ENCODE measurements at regions not wholly inside any gene's neighbourhood (a gene's known extent, or its start where the extent isn't known, plus 50 kb on each side); places are given as distances from the start of the nearest gene placed in this dataset.
A peak's percentile ranks its signal among the peaks of the same experiment; 100 is the strongest.

- DNase-seq (ENCODE audit: insufficient read length, low spot score) = no peak
Observed at GRCh38 chr3:117531078-117531767, 821.6 kb downstream of the TUSC7 start.

GRCh38 chr3:117532268-117532667 lies 822.7 kb downstream of the TUSC7 start:
- TF ChIP-seq CTCF (IDR thresholded peaks at IDR 0.05; ENCODE audit: insufficient read depth, missing control alignments) = no peak
- FAIRE-seq (no peak), DNase-seq (ENCODE audit: insufficient read length, low spot score) (no peak)

More at GRCh38 chr3:117531078-117531767, 821.6 kb downstream of the TUSC7 start:
- no peak for FAIRE-seq
- TF ChIP-seq CTCF (IDR thresholded peaks at IDR 0.05; ENCODE audit: insufficient read depth, missing control alignments) = no peak

GRCh38 chr3:117534138-117534537 lies 824.6 kb downstream of the TUSC7 start:
- FAIRE-seq = no peak
- TF ChIP-seq CTCF (IDR thresholded peaks at IDR 0.05; ENCODE audit: insufficient read depth, missing control alignments) = no peak
- no peak for DNase-seq (ENCODE audit: insufficient read length, low spot score)

GRCh38 chr3:117536006-117536405 lies 826.4 kb downstream of the TUSC7 start:
- TF ChIP-seq CTCF (IDR thresholded peaks at IDR 0.05; ENCODE audit: insufficient read depth, missing control alignments) = no peak
- no peak for DNase-seq (ENCODE audit: insufficient read length, low spot score)
- FAIRE-seq = no peak

GRCh38 chr3:117537949-117538348 lies 828.4 kb downstream of the TUSC7 start:
- TF ChIP-seq CTCF (IDR thresholded peaks at IDR 0.05; ENCODE audit: insufficient read depth, missing control alignments) = no peak
- DNase-seq (ENCODE audit: insufficient read length, low spot score) = no peak
- FAIRE-seq = peak; percentile 73

GRCh38 chr3:117539729-117540128 lies 830.1 kb downstream of the TUSC7 start:
- FAIRE-seq (peak; percentile 46), DNase-seq (ENCODE audit: insufficient read length, low spot score) (no peak)
- no peak for TF ChIP-seq CTCF (IDR thresholded peaks at IDR 0.05; ENCODE audit: insufficient read depth, missing control alignments)

- FAIRE-seq (peak; percentile 60), DNase-seq (ENCODE audit: insufficient read length, low spot score) (no peak)
- TF ChIP-seq CTCF (IDR thresholded peaks at IDR 0.05; ENCODE audit: insufficient read depth, missing control alignments) = no peak
Observed at GRCh38 chr3:117540597-117540996, 831.0 kb downstream of the TUSC7 start.
